ENCODE measurements at regions not wholly inside any gene's neighbourhood (a gene's known extent, or its start where the extent isn't known, plus 50 kb on each side); places are given as distances from the start of the nearest gene placed in this dataset.

- Histone ChIP-seq H3K9me3 (ENCODE audit: insufficient read depth, low read length) (no peaks in the 10 kb centered on the region), H3K9ac (ENCODE audit: insufficient read length, low read depth) (no peak overlapping the region)
These were observed 335.4 kb downstream of the RRAGC start for GRCh38 chr1:38524025-38524641.

GRCh38 chr1:38523568-38523939 is 336.0 kb downstream of the RRAGC start:
- H3K9me3 ChIP-seq (ENCODE audit: insufficient read depth, low read length): no peaks in the 10 kb centered on the region
- no peak overlapping the region for H3K9ac ChIP-seq (ENCODE audit: insufficient read length, low read depth)
- DNase-seq (ENCODE audit: low read depth, low spot score): no peak
- no peaks in the 10 kb centered on the region for H3K36me3 ChIP-seq (ENCODE audit: insufficient read depth, insufficient read length, low read length)
- no peaks in the 10 kb centered on the region for H3K4me1 ChIP-seq (ENCODE audit: insufficient read depth, insufficient read length)
- H3K27me3 ChIP-seq (ENCODE audit: insufficient read depth, insufficient read length): no peaks in the 10 kb centered on the region
- TF ChIP-seq ZNF274 (IDR thresholded peaks at IDR 0.05; ENCODE audit: low read depth, low read length): no peak
- TF ChIP-seq YY1 (IDR thresholded peaks at IDR 0.05; ENCODE audit: insufficient read depth, insufficient read length): no peak
- TF ChIP-seq SUZ12 (IDR thresholded peaks at IDR 0.05; ENCODE audit: extremely low read depth, insufficient read depth, insufficient read length): no peak
- H3K4me3 ChIP-seq (ENCODE audit: insufficient read length, low read depth): no peak overlapping the region

More at GRCh38 chr1:38524025-38524641, 335.4 kb downstream of the RRAGC start:
- no peak for DNase-seq (ENCODE audit: low read depth, low spot score)
- Histone ChIP-seq H3K36me3 (ENCODE audit: insufficient read depth, insufficient read length, low read length) (no peaks in the 10 kb centered on the region), H3K4me1 (ENCODE audit: insufficient read depth, insufficient read length) (no peaks in the 10 kb centered on the region), H3K4me3 (ENCODE audit: insufficient read length, low read depth) (no peak overlapping the region), H3K27me3 (ENCODE audit: insufficient read depth, insufficient read length) (no peaks in the 10 kb centered on the region)
- TF ChIP-seq SUZ12 (IDR thresholded peaks at IDR 0.05; ENCODE audit: extremely low read depth, insufficient read depth, insufficient read length): no peak

- no peak overlapping the region for H3K9ac ChIP-seq (ENCODE audit: insufficient read length, low read depth)
- no peaks in the 10 kb centered on the region for H3K27me3 ChIP-seq (ENCODE audit: insufficient read depth, insufficient read length)
- no peak for DNase-seq (ENCODE audit: low read depth, low spot score)
- H3K36me3 ChIP-seq (ENCODE audit: insufficient read depth, insufficient read length, low read length): no peaks in the 10 kb centered on the region
- TF ChIP-seq SUZ12 (IDR thresholded peaks at IDR 0.05; ENCODE audit: extremely low read depth, insufficient read depth, insufficient read length) (no peak), YY1 (IDR thresholded peaks at IDR 0.05; ENCODE audit: insufficient read depth, insufficient read length) (no peak), ZNF274 (IDR thresholded peaks at IDR 0.05; ENCODE audit: low read depth, low read length) (no peak; the same call in 1 of the 2 replicates)
- H3K4me3 ChIP-seq (ENCODE audit: insufficient read length, low read depth): no peak overlapping the region
- no peaks in the 10 kb centered on the region for H3K9me3 ChIP-seq (ENCODE audit: insufficient read depth, low read length)
- H3K4me1 ChIP-seq (ENCODE audit: insufficient read depth, insufficient read length): no peaks in the 10 kb centered on the region
These were observed 336.5 kb downstream of the RRAGC start for GRCh38 chr1:38522915-38523567.

- Histone ChIP-seq H3K27me3 (ENCODE audit: insufficient read depth, insufficient read length) (no peaks in the 10 kb centered on the region), H3K4me3 (ENCODE audit: insufficient read length, low read depth) (no peak overlapping the region), H3K9ac (ENCODE audit: insufficient read length, low read depth) (no peak overlapping the region), H3K4me1 (ENCODE audit: insufficient read depth, insufficient read length) (no peaks in the 10 kb centered on the region), H3K36me3 (ENCODE audit: insufficient read depth, insufficient read length, low read length) (no peaks in the 10 kb centered on the region), H3K9me3 (ENCODE audit: insufficient read depth, low read length) (no peaks in the 10 kb centered on the region)
- TF ChIP-seq ZNF274 (IDR thresholded peaks at IDR 0.05; ENCODE audit: low read depth, low read length): no peak
- TF ChIP-seq YY1 (IDR thresholded peaks at IDR 0.05; ENCODE audit: insufficient read depth, insufficient read length): no peak
- TF ChIP-seq SUZ12 (IDR thresholded peaks at IDR 0.05; ENCODE audit: extremely low read depth, insufficient read depth, insufficient read length): no peak
- no peak for DNase-seq (ENCODE audit: low read depth, low spot score)
These were observed 343.0 kb downstream of the RRAGC start for GRCh38 chr1:38516560-38516959.

- H3K27me3 ChIP-seq (ENCODE audit: insufficient read depth, insufficient read length): no peaks in the 10 kb centered on the region
- TF ChIP-seq ZNF274 (IDR thresholded peaks at IDR 0.05; ENCODE audit: low read depth, low read length): no peak
- no peak for TF ChIP-seq YY1 (IDR thresholded peaks at IDR 0.05; ENCODE audit: insufficient read depth, insufficient read length)
- TF ChIP-seq SUZ12 (IDR thresholded peaks at IDR 0.05; ENCODE audit: extremely low read depth, insufficient read depth, insufficient read length): no peak
- DNase-seq (ENCODE audit: low read depth, low spot score): no peak
These were observed 346.8 kb downstream of the RRAGC start for GRCh38 chr1:38512789-38513188.

GRCh38 chr1:38512024-38512767 is 347.4 kb downstream of the RRAGC start:
- Histone ChIP-seq H3K27me3 (ENCODE audit: insufficient read depth, insufficient read length) (no peaks in the 10 kb centered on the region), H3K36me3 (ENCODE audit: insufficient read depth, insufficient read length, low read length) (no peaks in the 10 kb centered on the region), H3K4me1 (ENCODE audit: insufficient read depth, insufficient read length) (peaks cover 4% of the 10 kb centered on the region), H3K9ac (ENCODE audit: insufficient read length, low read depth) (no peak overlapping the region), H3K4me3 (ENCODE audit: insufficient read length, low read depth) (no peak overlapping the region), H3K9me3 (ENCODE audit: insufficient read depth, low read length) (no peaks in the 10 kb centered on the region)
- no peak for TF ChIP-seq ZNF274 (IDR thresholded peaks at IDR 0.05; ENCODE audit: low read depth, low read length)
- no peak for TF ChIP-seq YY1 (IDR thresholded peaks at IDR 0.05; ENCODE audit: insufficient read depth, insufficient read length)
- TF ChIP-seq SUZ12 (IDR thresholded peaks at IDR 0.05; ENCODE audit: extremely low read depth, insufficient read depth, insufficient read length): no peak
- DNase-seq (ENCODE audit: low read depth, low spot score): no peak

More at GRCh38 chr1:38512789-38513188, 346.8 kb downstream of the RRAGC start:
- no peak overlapping the region for H3K4me3 ChIP-seq (ENCODE audit: insufficient read length, low read depth)
- no peaks in the 10 kb centered on the region for H3K36me3 ChIP-seq (ENCODE audit: insufficient read depth, insufficient read length, low read length)
- H3K4me1 ChIP-seq (ENCODE audit: insufficient read depth, insufficient read length): peaks cover 4% of the 10 kb centered on the region
- no peak overlapping the region for H3K9ac ChIP-seq (ENCODE audit: insufficient read length, low read depth)
- no peaks in the 10 kb centered on the region for H3K9me3 ChIP-seq (ENCODE audit: insufficient read depth, low read length)

GRCh38 chr1:38508232-38508631 is 351.3 kb downstream of the RRAGC start:
- no peak overlapping the region for H3K4me3 ChIP-seq (ENCODE audit: insufficient read length, low read depth)

More at GRCh38 chr1:38508232-38508631, 351.3 kb downstream of the RRAGC start:
- TF ChIP-seq ZNF274 (IDR thresholded peaks at IDR 0.05; ENCODE audit: low read depth, low read length) (no peak), YY1 (IDR thresholded peaks at IDR 0.05; ENCODE audit: insufficient read depth, insufficient read length) (no peak), SUZ12 (IDR thresholded peaks at IDR 0.05; ENCODE audit: extremely low read depth, insufficient read depth, insufficient read length) (no peak)
- no peak overlapping the region for H3K9ac ChIP-seq (ENCODE audit: insufficient read length, low read depth)
- peaks cover 4% of the 10 kb centered on the region for H3K4me1 ChIP-seq (ENCODE audit: insufficient read depth, insufficient read length)
- H3K9me3 ChIP-seq (ENCODE audit: insufficient read depth, low read length): no peaks in the 10 kb centered on the region
- peak; percentile 48 for DNase-seq (ENCODE audit: low read depth, low spot score)
- H3K27me3 ChIP-seq (ENCODE audit: insufficient read depth, insufficient read length): no peaks in the 10 kb centered on the region
- no peaks in the 10 kb centered on the region for H3K36me3 ChIP-seq (ENCODE audit: insufficient read depth, insufficient read length, low read length)
